ENCODE measurements at regions not wholly inside any gene's neighbourhood (a gene's known extent, or its start where the extent isn't known, plus 50 kb on each side); places are given as distances from the start of the nearest gene placed in this dataset.

GRCh38 chr6:19394051-19394450 lies 443.1 kb upstream of the ID4 start:
- H3K4me1 ChIP-seq (replicated peaks in 1 of 4; ENCODE audit: control insufficient read depth in 3 of 4, insufficient read depth in 4 of 4, low read length in 3 of 4): no peaks in the 10 kb centered on the region
- H3K27me3 ChIP-seq (replicated peaks in 1 of 4; ENCODE audit: control insufficient read depth in 3 of 4, extremely low read depth in 1 of 4, insufficient read depth in 3 of 4, low read length in 3 of 4): no peaks in the 10 kb centered on the region
- no peaks in the 10 kb centered on the region for H3K23me2 ChIP-seq (ENCODE audit: low read depth, low read length)
- H2BK120ac ChIP-seq (replicated peaks; ENCODE audit: low read depth, low read length): no peak overlapping the region
- H2AFZ ChIP-seq (ENCODE audit: low read length): no peak overlapping the region
- no peak overlapping the region for H3K4ac ChIP-seq (replicated peaks; ENCODE audit: insufficient read length, low read depth, low read length)
- no peaks in the 10 kb centered on the region for H3K79me2 ChIP-seq (ENCODE audit: control insufficient read depth in 1 of 2, insufficient read depth in 2 of 2, low read length in 2 of 2)
- no peaks in the 10 kb centered on the region for H3K79me1 ChIP-seq (ENCODE audit: low read depth, low read length)
- ChIA-PET POLR2A (ENCODE audit: partially characterized antibody) (no interaction called here), CTCF (ENCODE audit: partially characterized antibody) (no interaction called here)
- no peak overlapping the region for H2BK15ac ChIP-seq (ENCODE audit: low read length)
- H2BK20ac ChIP-seq (ENCODE audit: low read length): no peak overlapping the region
- no peak overlapping the region for H2BK5ac ChIP-seq (ENCODE audit: low read depth, low read length)
- no peak overlapping the region for H3K23ac ChIP-seq (ENCODE audit: insufficient read length)
- H3K56ac ChIP-seq (replicated peaks; ENCODE audit: insufficient read length, low read depth, low read length): no peak overlapping the region
- no peak overlapping the region for H3K27ac ChIP-seq (ENCODE audit: low read depth, low read length)
- H3K18ac ChIP-seq (ENCODE audit: extremely low read depth, low read length): no peak overlapping the region
- H3K4me2 ChIP-seq (ENCODE audit: insufficient read depth in 1 of 2, low read depth in 2 of 2, low read length in 2 of 2): no peak overlapping the region
- H4K5ac ChIP-seq (ENCODE audit: insufficient read length, low read depth, low read length): no peak overlapping the region
- H4K91ac ChIP-seq (replicated peaks; ENCODE audit: insufficient read length, low read length): no peak overlapping the region
- no peaks in the 10 kb centered on the region for H3K36me3 ChIP-seq (ENCODE audit: control insufficient read depth in 2 of 4, insufficient read depth in 4 of 4, low read length in 3 of 4)
- H4K20me1 ChIP-seq (replicated peaks in 1 of 2; ENCODE audit: control insufficient read depth in 1 of 2, insufficient read depth in 2 of 2, low read length in 2 of 2): no peaks in the 10 kb centered on the region
- H3K9ac ChIP-seq (replicated peaks in 1 of 4; ENCODE audit: extremely low read depth in 1 of 4, low read depth in 3 of 4, low read length in 3 of 4): no peak overlapping the region
- no peak overlapping the region for H2BK12ac ChIP-seq (ENCODE audit: low read depth, low read length)
- DNase-seq (ENCODE audit: low read depth in 1 of 2, low spot score in 2 of 2) (no peak), FAIRE-seq (no peak)
- no peak overlapping the region for H2AK5ac ChIP-seq (ENCODE audit: low read depth, low read length)
- no peaks in the 10 kb centered on the region for H3K9me3 ChIP-seq (ENCODE audit: insufficient read depth in 2 of 2, low read depth in 1 of 2, low read length in 1 of 2)
- WGBS, 2 experiments (ENCODE audit: extremely low coverage in 1 of 2, insufficient coverage in 1 of 2, insufficient read length in 1 of 2, insufficient replicate concordance in 2 of 2, low coverage in 1 of 2, low lambda C conversion rate in 2 of 2, missing lambda C conversion rate in 1 of 2): 98% methylated on average over 3 of the region's 3 CpGs; no CpG with 5 or more reads in 1 of the 2 experiments
- H3K4me3 ChIP-seq (ENCODE audit: extremely low read depth in 1 of 4, insufficient read depth in 2 of 4, low read depth in 3 of 4, low read length in 4 of 4): no peak overlapping the region
- no peak overlapping the region for H4K8ac ChIP-seq (ENCODE audit: extremely low read depth, insufficient read depth, low read length)
- no peak for TF ChIP-seq RFX5 (IDR thresholded peaks at IDR 0.05; ENCODE audit: borderline replicate concordance, low read depth, low read length)
- TF ChIP-seq SRF (IDR thresholded peaks at IDR 0.05; ENCODE audit: low read depth, low read length): no peak
- no peak for TF ChIP-seq EGR1 (IDR thresholded peaks at IDR 0.05; ENCODE audit: borderline replicate concordance, low read depth, low read length)
- no peak for TF ChIP-seq CTCF (IDR thresholded peaks at IDR 0.05; ENCODE audit: control extremely low read depth in 1 of 3, insufficient read depth in 1 of 3, low read depth in 1 of 3, low read length in 3 of 3)
- TF ChIP-seq CBX5 (IDR thresholded peaks at IDR 0.05; ENCODE audit: low read depth, low read length): no peak
- no peak for TF ChIP-seq TAF1 (IDR thresholded peaks at IDR 0.05; ENCODE audit: low read depth, low read length)
- no peak for TF ChIP-seq KDM5A (IDR thresholded peaks at IDR 0.05; ENCODE audit: low read length)
- no peak for TF ChIP-seq HDAC2 (IDR thresholded peaks at IDR 0.05; ENCODE audit: borderline replicate concordance in 1 of 2, low read depth in 2 of 2, low read length in 2 of 2)
- TF ChIP-seq SP1 (IDR thresholded peaks at IDR 0.05; ENCODE audit: low read depth, low read length): no peak
- no peak for TF ChIP-seq SP2 (IDR thresholded peaks at IDR 0.05; ENCODE audit: low read length)
- TF ChIP-seq SIX5 (IDR thresholded peaks at IDR 0.05; ENCODE audit: low read depth, low read length): no peak
- TF ChIP-seq SIN3A (conservative IDR thresholded peaks at IDR 0.05 in 1 of 2, IDR thresholded peaks at IDR 0.05 in 1 of 2; ENCODE audit: low read depth in 1 of 2, low read length in 2 of 2): no peak
- TF ChIP-seq ASH2L (IDR thresholded peaks at IDR 0.05; ENCODE audit: low read length): no peak
- no peak overlapping the region for H3K14ac ChIP-seq (ENCODE audit: insufficient read length)

Measured in H1 (cell line).